IMR-90 (cell line): ENCODE measurements at regions not wholly inside any gene's neighbourhood (a gene's known extent, or its start where the extent isn't known, plus 50 kb on each side); places are given as distances from the start of the nearest gene placed in this dataset.
A peak's percentile ranks its signal among the peaks of the same experiment; 100 is the strongest.

ENCODE experiments used
- ATAC-seq: fragments of 200-7000 bp; cut with Tn5 transposase; 2 replicates; pipeline ENCODE4 v1.9.1; 2020; ENCODE audit warnings: low read depth, mild to moderate bottlenecking, moderate library complexity
- BruUV-seq: library from RNA; stranded (reverse); fragments of 400-500 nt; replicated peaks from 2 replicates; lab custom pipeline; 2021; lab: Mats Ljungman, UMichigan
- CTCF ChIA-PET: fragments of 300-600 bp; formaldehyde crosslinking; extraction: SDS; loops from one replicate; lab custom pipeline; 2021; ENCODE audit warnings: antibody characterized with exemption; lab: Yijun Ruan, JAX
- POLR2A ChIA-PET: fragments of 300-600 bp; sonication (Branson Sonifier 250); formaldehyde crosslinking; loops from one replicate; lab custom pipeline; 2022; ENCODE audit warnings: antibody characterized with exemption; ENCODE audit not compliant: unreplicated experiment; lab: Charles Lee
- DNase-seq: peaks from one replicate; pipeline ENCODE4 v3.0.0; 2013
- H2AFZ ChIP-seq: replicated peaks from 2 replicates; pipeline ENCODE3; 2013; ENCODE audit warnings: low read length, mild to moderate bottlenecking; ENCODE audit not compliant: poor library complexity
- H2AK5ac ChIP-seq: 2 replicates; pipeline ENCODE4 v1.6.1; 2013; ENCODE audit warnings: low read depth, low read length, inconsistent platforms
- H2AK9ac ChIP-seq: replicated peaks from 2 replicates; pipeline ENCODE3; 2013; ENCODE audit warnings: mild to moderate bottlenecking, low read depth, low read length, moderate library complexity; ENCODE audit not compliant: poor library complexity
- H2BK120ac ChIP-seq: 2 replicates; pipeline ENCODE4 v1.6.1; 2013; ENCODE audit warnings: low read depth, low read length, inconsistent platforms
- H2BK15ac ChIP-seq: 3 replicates; pipeline ENCODE4 v1.6.1; 2013; ENCODE audit warnings: low read depth, low read length, inconsistent platforms
- H2BK20ac ChIP-seq: 2 replicates; pipeline ENCODE4 v1.6.1; 2013; ENCODE audit warnings: low read depth, mild to moderate bottlenecking, inconsistent platforms, low read length, moderate library complexity
- H2BK5ac ChIP-seq: 2 replicates; pipeline ENCODE4 v1.6.1; 2013; ENCODE audit warnings: mild to moderate bottlenecking, low read depth, low read length, inconsistent platforms; ENCODE audit not compliant: poor library complexity, severe bottlenecking
- H3K14ac ChIP-seq: replicated peaks from 2 replicates; pipeline ENCODE4 v1.6.1; 2013; ENCODE audit warnings: low read depth, low read length, inconsistent platforms
- H3K18ac ChIP-seq: 2 replicates; pipeline ENCODE4 v1.6.1; 2013; ENCODE audit warnings: low read depth, low read length, control low read depth
- H3K23ac ChIP-seq: 2 replicates; pipeline ENCODE4 v1.6.1; 2013; ENCODE audit warnings: low read depth, low read length, inconsistent platforms
- H3K27ac ChIP-seq: 2 replicates; pipeline ENCODE4 v1.5.1; 2013; ENCODE audit warnings: mild to moderate bottlenecking, control low read depth, low read length; ENCODE audit not compliant: insufficient read depth
- H3K27me3 ChIP-seq: 2 replicates; pipeline ENCODE4 v1.6.1; 2013; ENCODE audit warnings: low read length; ENCODE audit not compliant: control insufficient read depth, insufficient read depth
- H3K36me3 ChIP-seq: 2 replicates; pipeline ENCODE4 v1.6.1; 2013; ENCODE audit warnings: low read length, mixed read lengths; ENCODE audit not compliant: control insufficient read depth, insufficient read depth
- H3K4ac ChIP-seq: 2 replicates; pipeline ENCODE4 v1.6.1; 2013; ENCODE audit warnings: low read depth, low read length, inconsistent platforms
- H3K4me1 ChIP-seq: 2 replicates; pipeline ENCODE4 v1.6.1; 2013; ENCODE audit warnings: low read length, mixed read lengths; ENCODE audit not compliant: control insufficient read depth, insufficient read depth
- H3K4me2 ChIP-seq: 2 replicates; pipeline ENCODE4 v1.6.1; 2013; ENCODE audit warnings: low read depth, mild to moderate bottlenecking, control low read depth, low read length, moderate library complexity
- H3K4me3 ChIP-seq: 2 replicates; pipeline ENCODE4 v1.5.1; 2013; ENCODE audit warnings: low read depth, mild to moderate bottlenecking, control low read depth, low read length, moderate library complexity; ENCODE audit not compliant: insufficient read depth
- H3K56ac ChIP-seq: 2 replicates; pipeline ENCODE4 v1.6.1; 2013; ENCODE audit warnings: low read length, inconsistent platforms; ENCODE audit not compliant: insufficient read depth; ENCODE audit errors: extremely low read depth
- H3K79me1 ChIP-seq, 2 experiments: 2 replicates each; pipeline ENCODE4 v1.6.1; 2013; ENCODE audit warnings: low read length in 2 of 2, inconsistent platforms in 1 of 2, low read depth in 1 of 2
- H3K9ac ChIP-seq: 2 replicates; pipeline ENCODE4 v1.6.1; 2013; ENCODE audit warnings: low read depth, low read length, control low read depth
- H3K9me1 ChIP-seq: 2 replicates; pipeline ENCODE4 v1.6.1; 2013; ENCODE audit warnings: low read length, inconsistent platforms; ENCODE audit not compliant: insufficient read depth
- H3K9me3 ChIP-seq: 2 replicates; pipeline ENCODE4 v1.6.1; 2013; ENCODE audit warnings: low read length; ENCODE audit not compliant: control insufficient read depth, insufficient read depth
- H4K20me1 ChIP-seq: 2 replicates; pipeline ENCODE4 v1.6.1; 2013; ENCODE audit warnings: low read length, inconsistent platforms; ENCODE audit not compliant: insufficient read depth
- H4K5ac ChIP-seq: 2 replicates; pipeline ENCODE4 v1.6.1; 2013; ENCODE audit warnings: mild to moderate bottlenecking, low read depth, low read length, control low read depth
- H4K8ac ChIP-seq, 2 experiments: 2 replicates each; pipeline ENCODE4 v1.6.1; 2013; ENCODE audit warnings: low read depth in 2 of 2, low read length in 2 of 2, control low read depth in 1 of 2, inconsistent platforms in 1 of 2
- H4K91ac ChIP-seq: 2 replicates; pipeline ENCODE4 v1.6.1; 2013; ENCODE audit warnings: low read depth, low read length, inconsistent platforms; ENCODE audit not compliant: insufficient read depth
- BHLHE40 ChIP-seq: fragments of 150-350 bp; IDR thresholded peaks from 2 replicates; pipeline ENCODE4 v1.6.1; 2016; ENCODE audit warnings: mild to moderate bottlenecking, low read depth, low read length
- POLR2A ChIP-seq: IDR thresholded peaks from 2 replicates; pipeline ENCODE4 v1.6.1; 2012; ENCODE audit warnings: mild to moderate bottlenecking, low read depth, low read length
- RCOR1 ChIP-seq: IDR thresholded peaks from 2 replicates; pipeline ENCODE4 v1.6.1; 2012; ENCODE audit warnings: mild to moderate bottlenecking, low read length, improper control_type of control experiment; ENCODE audit not compliant: insufficient replicate concordance
- WGBS, 2 experiments: methylation state at CpG; one replicate each; pipeline versions ENCODE4 v1.1.5 to v1.1.7; 2013; ENCODE audit warnings: missing lambda C conversion rate in 2 of 2; ENCODE audit not compliant: insufficient read length in 1 of 2; ENCODE audit errors: extremely low coverage in 2 of 2; 5-methylcytosine and 5-hydroxymethylcytosine counted together
- dilution Hi-C: fragments of 300-500 bp; cut with HindIII; formaldehyde crosslinking; loops from one replicate; pipeline ENCODE4 v1.14.3; 2018; ENCODE audit warnings: low sequenced_read_pairs; ENCODE audit not compliant: unreplicated experiment
- in situ Hi-C: fragments of 300-500 bp; cut with MboI; formaldehyde crosslinking; loops from 3 replicates; pipeline ENCODE4 v1.14.3; 2019; ENCODE audit warnings: low sequenced_read_pairs, inconsistent platforms, mixed read lengths
- intact Hi-C: fragments of 100-400 bp; cut with micrococcal nuclease; formaldehyde crosslinking; loops from 2 replicates; pipeline ENCODE4 v1.10.0; 2022

DNA sequence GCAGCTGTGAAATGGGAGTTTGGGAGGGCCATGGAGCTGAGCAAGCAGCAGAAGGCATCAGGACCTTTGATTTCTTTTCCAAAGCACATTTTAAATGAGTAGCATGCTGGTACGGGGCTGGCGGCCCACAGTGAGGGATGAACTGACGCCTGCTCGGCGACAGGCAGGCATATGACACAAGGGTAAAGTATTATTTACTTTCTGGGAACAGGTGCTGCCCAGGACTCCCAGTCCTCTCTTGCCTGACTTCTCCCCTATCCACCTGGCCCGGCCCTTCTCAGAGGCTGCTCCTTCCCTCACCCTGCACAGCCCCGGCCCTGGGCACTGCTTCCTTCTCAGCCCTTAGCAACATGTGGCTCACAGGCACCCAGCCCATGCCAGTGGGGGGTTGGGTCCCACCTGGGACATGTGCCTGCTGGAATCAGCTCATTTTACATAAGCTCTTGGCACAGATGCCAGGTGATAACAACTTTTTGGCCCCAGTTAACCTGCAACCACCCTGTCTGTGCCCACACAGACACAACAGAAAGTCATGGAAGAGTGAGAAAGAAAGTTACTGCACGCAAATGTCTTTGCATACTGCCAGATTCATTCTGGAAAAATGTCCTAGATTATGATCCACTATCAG is 112.3 kb upstream of the GADD45A start:
- in situ Hi-C loops: loop anchor here (25.0 kb wide), 1 partner anchor 115 kb away; the partner anchor contains the start of gene GADD45A
- Histone ChIP-seq H3K23ac (no peak overlapping the region), H2AK9ac (peak overlapping the region; percentile 25), H4K20me1 (no peaks in the 10 kb centered on the region), H4K5ac (no peak overlapping the region), H3K36me3 (no peaks in the 10 kb centered on the region), H3K14ac (0 out of 2 replicates have a peak overlapping the region, but pooled peaks have one; percentile 39), H2BK15ac (no peak overlapping the region), H3K18ac (0 out of 2 replicates have a peak overlapping the region, but pooled peaks have one; percentile 7), H3K4me3 (no peak overlapping the region), H3K56ac (no peak overlapping the region), H3K9me3 (no peaks in the 10 kb centered on the region), H4K91ac (no peak overlapping the region; the same call in 1 of the 2 replicates), H3K27me3 (no peaks in the 10 kb centered on the region), H2BK20ac (0 out of 2 replicates have a peak overlapping the region, but pooled peaks have one; percentile 29), H3K9ac (no peak overlapping the region), H2AFZ (no peak overlapping the region), H3K4ac (peak overlapping the region; percentile 14; the same call in 1 of the 2 replicates), H3K4me1 (peaks cover 24% of the 10 kb centered on the region), H3K4me2 (peak overlapping the region; percentile 7; the same call in 1 of the 2 replicates), H2AK5ac (no peak overlapping the region), H2BK120ac (peak overlapping the region; percentile 84; the same call in 1 of the 2 replicates), H3K27ac (no peak overlapping the region), H3K9me1 (peaks cover 19% of the 10 kb centered on the region), H3K79me1 (no peaks in the 10 kb centered on the region), H2BK5ac (peak overlapping the region; percentile 8), H4K8ac (no peak overlapping the region)
- dilution Hi-C loops: no loop called here
- TF ChIP-seq BHLHE40: no peak
- no peak for TF ChIP-seq RCOR1
- no peak for TF ChIP-seq POLR2A
- DNase-seq: peak; percentile 36
- CTCF ChIA-PET: interaction anchor here (1.0 to 3.8 kb wide), 2 partner anchors 11 to 188 kb away, joined by 3 to 16 read pairs; no protein-coding TSS in a partner anchor
- no TSS peak for BruUV-seq
- intact Hi-C loops: no loop called here
- POLR2A ChIA-PET: no interaction called here
- WGBS, 2 experiments: 50% methylated on average over 1 of the region's 8 CpGs; no CpG with 5 or more reads in 1 of the 2 experiments
- no peak for ATAC-seq
